Large intestine (tissue), 3 donors: ENCODE measurements at regions not wholly inside any gene's neighbourhood (a gene's known extent, or its start where the extent isn't known, plus 50 kb on each side); places are given as distances from the start of the nearest gene placed in this dataset.
"Not testable (repeated sequence)": the region's sequence is repeated elsewhere in the genome, so short reads cannot be mapped to it uniquely, and the experiment has no call there.

Experiments
- DNase-seq, 2 donors: peaks; one replicate each; pipeline versions ENCODE4 v3.0.0 to v3.0.0-alpha.2; 2013
- H3K27ac ChIP-seq: one replicate; pipeline ENCODE4 v1.5.1; 2013; ENCODE audit warnings: low read length
- H3K27me3 ChIP-seq: 2 replicates; pipeline ENCODE4 v1.6.1; 2013; ENCODE audit warnings: low read length; ENCODE audit not compliant: control insufficient read depth, insufficient read depth
- H3K36me3 ChIP-seq: 2 replicates; pipeline ENCODE4 v1.6.1; 2013; ENCODE audit warnings: low read length; ENCODE audit not compliant: control insufficient read depth, insufficient read depth
- H3K4me1 ChIP-seq: one replicate; pipeline ENCODE4 v1.6.1; 2013; ENCODE audit warnings: low read length; ENCODE audit not compliant: control insufficient read depth, insufficient read depth
- H3K4me3 ChIP-seq: one replicate; pipeline ENCODE4 v1.5.1; 2013; ENCODE audit warnings: low read length
- H3K9me3 ChIP-seq: one replicate; pipeline ENCODE4 v1.6.1; 2013; ENCODE audit warnings: mild to moderate bottlenecking, low read depth, low read length, moderate library complexity; ENCODE audit not compliant: control insufficient read depth
- WGBS: methylation state at CpG from one replicate; pipeline ENCODE4 v1.1.5; 2013; ENCODE audit warnings: low lambda C conversion rate; ENCODE audit not compliant: insufficient coverage; 5-methylcytosine and 5-hydroxymethylcytosine counted together

- Histone ChIP-seq H3K27me3 (no peaks in the 10 kb centered on the region), H3K4me3 (no peak overlapping the region), H3K36me3 (no peaks in the 10 kb centered on the region), H3K4me1 (no peaks in the 10 kb centered on the region), H3K27ac (no peak overlapping the region), H3K9me3 (no peaks in the 10 kb centered on the region)
- no peak for DNase-seq
Measured at GRCh38 chr4:60911127-60911526, 289.0 kb upstream of the ADGRL3 start.

GRCh38 chr4:60913002-60913401 is 287.1 kb upstream of the ADGRL3 start:
- DNase-seq, result no peak
- Histone ChIP-seq H3K36me3 (no peaks in the 10 kb centered on the region), H3K9me3 (no peaks in the 10 kb centered on the region), H3K27ac (no peak overlapping the region), H3K4me1 (no peaks in the 10 kb centered on the region), H3K27me3 (no peaks in the 10 kb centered on the region), H3K4me3 (no peak overlapping the region)
- 100% methylated on average over 1 of the region's 3 CpGs for WGBS

GRCh38 chr4:60913671-60914070 is 286.5 kb upstream of the ADGRL3 start:
- no peak overlapping the region for H3K27ac ChIP-seq
- no peaks in the 10 kb centered on the region for H3K27me3 ChIP-seq
- no peak for DNase-seq
- no peak overlapping the region for H3K4me3 ChIP-seq
- no peaks in the 10 kb centered on the region for H3K4me1 ChIP-seq
- H3K9me3 ChIP-seq, result no peaks in the 10 kb centered on the region
- WGBS, result 83% methylated on average over 1 of the region's 2 CpGs
- no peaks in the 10 kb centered on the region for H3K36me3 ChIP-seq

GRCh38 chr4:60921735-60922134 is 278.4 kb upstream of the ADGRL3 start:
- H3K9me3 ChIP-seq, H3K27ac ChIP-seq, H3K36me3 ChIP-seq, DNase-seq, H3K4me3 ChIP-seq, H3K4me1 ChIP-seq, H3K27me3 ChIP-seq: not testable (repeated sequence)
- WGBS, result 100% methylated on average over 1 of the region's 4 CpGs

GRCh38 chr4:60923075-60923474 is 277.1 kb upstream of the ADGRL3 start:
- no peak for DNase-seq
- no CpG with 5 or more reads among the region's 1 CpG for WGBS
- Histone ChIP-seq H3K4me3 (no peak overlapping the region), H3K9me3 (no peaks in the 10 kb centered on the region), H3K27ac (no peak overlapping the region), H3K36me3 (no peaks in the 10 kb centered on the region), H3K4me1 (no peaks in the 10 kb centered on the region), H3K27me3 (no peaks in the 10 kb centered on the region)

GRCh38 chr4:60926624-60927023 is 273.5 kb upstream of the ADGRL3 start:
- no peaks in the 10 kb centered on the region for H3K9me3 ChIP-seq
- H3K27me3 ChIP-seq, result no peaks in the 10 kb centered on the region
- H3K27ac ChIP-seq, result no peak overlapping the region
- 100% methylated on average over 1 of the region's 2 CpGs for WGBS
- no peak overlapping the region for H3K4me3 ChIP-seq
- no peaks in the 10 kb centered on the region for H3K36me3 ChIP-seq
- no peaks in the 10 kb centered on the region for H3K4me1 ChIP-seq
- no peak for DNase-seq

GRCh38 chr4:60930866-60931265 is 269.3 kb upstream of the ADGRL3 start:
- H3K4me1 ChIP-seq, result no peaks in the 10 kb centered on the region
- no peak overlapping the region for H3K27ac ChIP-seq
- no peak for DNase-seq
- no CpG with 5 or more reads among the region's 3 CpGs for WGBS
- no peaks in the 10 kb centered on the region for H3K9me3 ChIP-seq
- no peaks in the 10 kb centered on the region for H3K27me3 ChIP-seq
- H3K4me3 ChIP-seq, result no peak overlapping the region
- no peaks in the 10 kb centered on the region for H3K36me3 ChIP-seq

GRCh38 chr4:60934566-60935295 is 265.4 kb upstream of the ADGRL3 start:
- no peak for DNase-seq
- Histone ChIP-seq H3K27ac (no peak overlapping the region), H3K4me3 (no peak overlapping the region), H3K9me3 (no peaks in the 10 kb centered on the region), H3K36me3 (no peaks in the 10 kb centered on the region), H3K27me3 (no peaks in the 10 kb centered on the region), H3K4me1 (no peaks in the 10 kb centered on the region)
- WGBS, result 75% methylated on average over 1 of the region's 4 CpGs

GRCh38 chr4:60938181-60938580 is 261.9 kb upstream of the ADGRL3 start:
- H3K9me3 ChIP-seq, result no peaks in the 10 kb centered on the region
- no CpG with 5 or more reads among the region's 1 CpG for WGBS
- H3K4me3 ChIP-seq, result no peak overlapping the region
- H3K4me1 ChIP-seq, result no peaks in the 10 kb centered on the region
- no peak overlapping the region for H3K27ac ChIP-seq
- H3K36me3 ChIP-seq, result no peaks in the 10 kb centered on the region
- no peak for DNase-seq
- no peaks in the 10 kb centered on the region for H3K27me3 ChIP-seq

- H3K27ac ChIP-seq, result no peak overlapping the region
Measured at GRCh38 chr4:60938621-60939020, 261.5 kb upstream of the ADGRL3 start.

GRCh38 chr4:60944060-60944459 is 256.1 kb upstream of the ADGRL3 start:
- WGBS, result 100% methylated on average over 1 of the region's 1 CpG
- Histone ChIP-seq H3K27ac (no peak overlapping the region), H3K4me1 (no peaks in the 10 kb centered on the region), H3K27me3 (no peaks in the 10 kb centered on the region), H3K4me3 (no peak overlapping the region), H3K36me3 (no peaks in the 10 kb centered on the region), H3K9me3 (no peaks in the 10 kb centered on the region)
- peak in 1 of 2 donors; percentile 3 for DNase-seq

More at GRCh38 chr4:60938621-60939020, 261.5 kb upstream of the ADGRL3 start:
- H3K4me1 ChIP-seq, result no peaks in the 10 kb centered on the region
- no peak overlapping the region for H3K4me3 ChIP-seq
- H3K27me3 ChIP-seq, result no peaks in the 10 kb centered on the region
- H3K9me3 ChIP-seq, result no peaks in the 10 kb centered on the region
- H3K36me3 ChIP-seq, result no peaks in the 10 kb centered on the region
- no peak for DNase-seq
